GM23338 (cell line): ENCODE measurements at regions not wholly inside any gene's neighbourhood (a gene's known extent, or its start where the extent isn't known, plus 50 kb on each side); places are given as distances from the start of the nearest gene placed in this dataset.

Source experiments
- ATAC-seq: fragments of 200-7000 bp; cut with Tn5 transposase; 3 replicates; pipeline ENCODE4 v1.9.1; 2020
- DNase-seq: peaks from one replicate; pipeline ENCODE4 v3.0.0-alpha.2; 2015; ENCODE audit warnings: low spot score
- H2AFZ ChIP-seq: fragments of 200-600 bp; sonication (generic); 2 replicates; pipeline ENCODE4 v1.8.0; 2016; ENCODE audit warnings: antibody characterized with exemption, mild to moderate bottlenecking, moderate library complexity
- H3F3A ChIP-seq: fragments of 200-600 bp; sonication (generic); replicated peaks from 2 replicates; pipeline ENCODE4 v1.8.0; 2017; ENCODE audit warnings: antibody characterized with exemption, mixed run types, low read depth
- H3K27ac ChIP-seq: fragments of 200-600 bp; sonication (generic); 2 replicates; pipeline ENCODE4 v1.6.1; 2016; ENCODE audit warnings: low read depth
- H3K27me3 ChIP-seq: fragments of 200-600 bp; sonication (generic); 2 replicates; pipeline ENCODE4 v1.8.0; 2016; ENCODE audit warnings: mild to moderate bottlenecking, mixed run types, moderate library complexity; ENCODE audit not compliant: insufficient read depth
- H3K36me3 ChIP-seq: fragments of 200-600 bp; sonication (generic); 2 replicates; pipeline ENCODE4 v1.8.0; 2016; ENCODE audit warnings: mild to moderate bottlenecking; ENCODE audit not compliant: insufficient read depth
- H3K4me1 ChIP-seq: fragments of 200-600 bp; sonication (generic); 2 replicates; pipeline ENCODE4 v1.8.0; 2016; ENCODE audit warnings: mild to moderate bottlenecking, moderate library complexity; ENCODE audit not compliant: insufficient read depth
- H3K4me2 ChIP-seq: fragments of 200-600 bp; sonication (generic); 2 replicates; pipeline ENCODE4 v1.7.1; 2017; ENCODE audit warnings: mixed run types
- H3K4me3 ChIP-seq: fragments of 200-600 bp; sonication (generic); 2 replicates; pipeline ENCODE4 v1.6.1; 2016; ENCODE audit warnings: mixed run types
- H3K79me2 ChIP-seq: fragments of 200-600 bp; sonication (generic); replicated peaks from 2 replicates; pipeline ENCODE4 v1.8.0; 2017; ENCODE audit warnings: mild to moderate bottlenecking; ENCODE audit not compliant: insufficient read depth
- H3K9me2 ChIP-seq: fragments of 200-600 bp; sonication (generic); 2 replicates; pipeline ENCODE4 v1.8.0; 2017; ENCODE audit not compliant: insufficient read depth
- H4K20me1 ChIP-seq: fragments of 200-600 bp; sonication (generic); replicated peaks from 2 replicates; pipeline ENCODE4 v1.8.0; 2017; ENCODE audit warnings: mild to moderate bottlenecking; ENCODE audit not compliant: insufficient read depth
- H3K27ac Mint-ChIP-seq: 2 replicates; pipeline ENCODE4 v1.8.0; 2020; ENCODE audit warnings: inconsistent platforms, mild to moderate bottlenecking, moderate library complexity, mixed read lengths
- H3K27me3 Mint-ChIP-seq: 3 replicates; pipeline ENCODE4 v1.8.0; 2022; ENCODE audit warnings: low read depth, mild to moderate bottlenecking, moderate library complexity, mixed read lengths, inconsistent platforms; ENCODE audit not compliant: insufficient read depth, poor library complexity
- H3K36me3 Mint-ChIP-seq: 3 replicates; pipeline ENCODE4 v1.8.0; 2021; ENCODE audit warnings: low read depth, mild to moderate bottlenecking, inconsistent platforms, moderate library complexity, mixed read lengths
- H3K4me1 Mint-ChIP-seq: 3 replicates; pipeline ENCODE4 v1.8.0; 2020; ENCODE audit warnings: mild to moderate bottlenecking, inconsistent platforms, mixed read lengths
- H3K4me3 Mint-ChIP-seq: 3 replicates; pipeline ENCODE4 v1.8.0; 2021; ENCODE audit warnings: moderate library complexity, mild to moderate bottlenecking, inconsistent platforms, mixed read lengths
- H3K9me3 Mint-ChIP-seq: 3 replicates; pipeline ENCODE4 v1.8.0; 2020; ENCODE audit warnings: moderate library complexity, mild to moderate bottlenecking, inconsistent platforms, mixed read lengths
- CREB1 ChIP-seq: fragments of 250-450 bp; sonication (Bioruptor Pico); IDR thresholded peaks from 2 replicates; pipeline ENCODE4 v1.5.0; 2020; ENCODE audit warnings: low read depth, mild to moderate bottlenecking, moderate library complexity
- EZH2 ChIP-seq: fragments of 200-600 bp; sonication (generic); IDR thresholded peaks from one replicate; pipeline ENCODE4 v1.8.0; 2017; ENCODE audit warnings: antibody characterized with exemption, mild to moderate bottlenecking, low read depth; ENCODE audit not compliant: unreplicated experiment
- EZH2phosphoT487 ChIP-seq: fragments of 200-600 bp; sonication (generic); IDR thresholded peaks from one replicate; pipeline ENCODE4 v1.8.1; 2018; ENCODE audit warnings: antibody characterized with exemption; ENCODE audit not compliant: unreplicated experiment
- JUNB ChIP-seq: IDR thresholded peaks from one replicate; pipeline ENCODE4 v1.6.1; 2016; ENCODE audit warnings: antibody characterized with exemption; ENCODE audit not compliant: unreplicated experiment
- POLR2AphosphoS5 ChIP-seq: IDR thresholded peaks from 2 replicates; pipeline ENCODE4 v1.6.1; 2016; ENCODE audit warnings: antibody characterized with exemption, low read depth
- STAT1 ChIP-seq: IDR thresholded peaks from one replicate; pipeline ENCODE4 v1.6.1; 2016; ENCODE audit warnings: antibody characterized with exemption; ENCODE audit not compliant: unreplicated experiment
- ZNF114 ChIP-seq: fragments of 250-450 bp; sonication (Bioruptor Pico); IDR thresholded peaks from 2 replicates; pipeline ENCODE4 v1.5.0; 2020; ENCODE audit warnings: mild to moderate bottlenecking, moderate library complexity
- ZNF331 ChIP-seq: fragments of 250-450 bp; sonication (Bioruptor Pico); IDR thresholded peaks from 2 replicates; pipeline ENCODE4 v1.5.0; 2020; ENCODE audit warnings: low read depth, mild to moderate bottlenecking, moderate library complexity
- TF ChIP-seq, protein P1 (sequence below): IDR thresholded peaks from one replicate; pipeline ENCODE4 v1.6.1; 2018; ENCODE audit warnings: antibody characterized with exemption; ENCODE audit not compliant: unreplicated experiment
- TF ChIP-seq, protein P2 (sequence below): IDR thresholded peaks from 2 replicates; pipeline ENCODE4 v1.6.1; 2016; ENCODE audit warnings: antibody characterized with exemption
- TF ChIP-seq, protein P3 (sequence below): fragments of 250-450 bp; sonication (Bioruptor Pico); IDR thresholded peaks from 2 replicates; pipeline ENCODE4 v1.5.0; 2020; ENCODE audit warnings: mild to moderate bottlenecking, moderate library complexity
- TF ChIP-seq, protein P4 (sequence below), 2 experiments: fragments of 200-600 bp in 1 of 2; sonication (generic) in 1 of 2; conservative IDR thresholded peaks; 2 replicates each; pipeline versions ENCODE4 v1.5.1 to v1.6.1; 2016 to 2017; ENCODE audit warnings: antibody characterized with exemption in 2 of 2, low read depth in 2 of 2, mild to moderate bottlenecking in 2 of 2, moderate library complexity in 1 of 2

DNA sequence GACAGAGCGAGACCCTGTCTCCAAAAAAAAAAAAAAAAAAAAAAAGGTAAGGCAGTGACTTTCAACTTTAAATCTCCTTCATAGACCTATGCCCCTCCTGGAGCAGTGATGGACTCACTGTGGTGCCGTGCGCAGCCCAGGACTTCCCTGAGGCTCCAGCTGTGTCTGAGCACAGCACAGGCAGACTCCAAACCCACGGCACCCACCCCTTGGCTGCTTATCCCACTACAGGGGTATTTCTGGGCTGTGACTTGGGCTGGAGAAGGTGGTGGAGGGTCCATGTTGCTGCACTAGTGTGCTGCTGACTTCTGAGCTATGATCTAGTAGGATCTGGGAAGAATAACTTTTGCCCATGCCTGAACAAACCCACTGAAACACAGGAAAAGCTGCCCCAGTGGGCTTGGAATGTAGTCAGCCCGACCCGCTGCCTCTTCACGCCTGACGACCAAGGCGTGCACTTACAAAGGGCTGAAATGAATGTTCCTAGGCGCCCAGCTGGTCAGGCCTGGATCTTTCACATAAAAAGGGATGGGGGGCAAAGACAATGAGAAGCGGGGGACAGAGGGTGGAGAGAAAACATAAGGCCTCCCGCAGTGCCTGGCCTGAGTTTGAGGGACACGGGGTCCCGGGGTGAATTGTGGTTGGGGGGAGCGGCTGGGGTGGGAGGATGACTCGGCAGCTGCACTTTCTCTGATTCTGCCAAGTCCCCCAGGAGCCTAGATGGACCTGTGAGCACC is 83.0 kb downstream of the IRF8 start (continued):
- TF ChIP-seq, protein P1, sequence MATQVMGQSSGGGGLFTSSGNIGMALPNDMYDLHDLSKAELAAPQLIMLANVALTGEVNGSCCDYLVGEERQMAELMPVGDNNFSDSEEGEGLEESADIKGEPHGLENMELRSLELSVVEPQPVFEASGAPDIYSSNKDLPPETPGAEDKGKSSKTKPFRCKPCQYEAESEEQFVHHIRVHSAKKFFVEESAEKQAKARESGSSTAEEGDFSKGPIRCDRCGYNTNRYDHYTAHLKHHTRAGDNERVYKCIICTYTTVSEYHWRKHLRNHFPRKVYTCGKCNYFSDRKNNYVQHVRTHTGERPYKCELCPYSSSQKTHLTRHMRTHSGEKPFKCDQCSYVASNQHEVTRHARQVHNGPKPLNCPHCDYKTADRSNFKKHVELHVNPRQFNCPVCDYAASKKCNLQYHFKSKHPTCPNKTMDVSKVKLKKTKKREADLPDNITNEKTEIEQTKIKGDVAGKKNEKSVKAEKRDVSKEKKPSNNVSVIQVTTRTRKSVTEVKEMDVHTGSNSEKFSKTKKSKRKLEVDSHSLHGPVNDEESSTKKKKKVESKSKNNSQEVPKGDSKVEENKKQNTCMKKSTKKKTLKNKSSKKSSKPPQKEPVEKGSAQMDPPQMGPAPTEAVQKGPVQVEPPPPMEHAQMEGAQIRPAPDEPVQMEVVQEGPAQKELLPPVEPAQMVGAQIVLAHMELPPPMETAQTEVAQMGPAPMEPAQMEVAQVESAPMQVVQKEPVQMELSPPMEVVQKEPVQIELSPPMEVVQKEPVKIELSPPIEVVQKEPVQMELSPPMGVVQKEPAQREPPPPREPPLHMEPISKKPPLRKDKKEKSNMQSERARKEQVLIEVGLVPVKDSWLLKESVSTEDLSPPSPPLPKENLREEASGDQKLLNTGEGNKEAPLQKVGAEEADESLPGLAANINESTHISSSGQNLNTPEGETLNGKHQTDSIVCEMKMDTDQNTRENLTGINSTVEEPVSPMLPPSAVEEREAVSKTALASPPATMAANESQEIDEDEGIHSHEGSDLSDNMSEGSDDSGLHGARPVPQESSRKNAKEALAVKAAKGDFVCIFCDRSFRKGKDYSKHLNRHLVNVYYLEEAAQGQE, result no peak
- TF ChIP-seq JUNB, result no peak
- TF ChIP-seq CREB1 (CRISPR knock-in tag), result no peak
- TF ChIP-seq POLR2AphosphoS5, result no peak
- TF ChIP-seq, protein P2, sequence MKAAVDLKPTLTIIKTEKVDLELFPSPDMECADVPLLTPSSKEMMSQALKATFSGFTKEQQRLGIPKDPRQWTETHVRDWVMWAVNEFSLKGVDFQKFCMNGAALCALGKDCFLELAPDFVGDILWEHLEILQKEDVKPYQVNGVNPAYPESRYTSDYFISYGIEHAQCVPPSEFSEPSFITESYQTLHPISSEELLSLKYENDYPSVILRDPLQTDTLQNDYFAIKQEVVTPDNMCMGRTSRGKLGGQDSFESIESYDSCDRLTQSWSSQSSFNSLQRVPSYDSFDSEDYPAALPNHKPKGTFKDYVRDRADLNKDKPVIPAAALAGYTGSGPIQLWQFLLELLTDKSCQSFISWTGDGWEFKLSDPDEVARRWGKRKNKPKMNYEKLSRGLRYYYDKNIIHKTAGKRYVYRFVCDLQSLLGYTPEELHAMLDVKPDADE, result no peak
- no peak for TF ChIP-seq STAT1

DNA sequence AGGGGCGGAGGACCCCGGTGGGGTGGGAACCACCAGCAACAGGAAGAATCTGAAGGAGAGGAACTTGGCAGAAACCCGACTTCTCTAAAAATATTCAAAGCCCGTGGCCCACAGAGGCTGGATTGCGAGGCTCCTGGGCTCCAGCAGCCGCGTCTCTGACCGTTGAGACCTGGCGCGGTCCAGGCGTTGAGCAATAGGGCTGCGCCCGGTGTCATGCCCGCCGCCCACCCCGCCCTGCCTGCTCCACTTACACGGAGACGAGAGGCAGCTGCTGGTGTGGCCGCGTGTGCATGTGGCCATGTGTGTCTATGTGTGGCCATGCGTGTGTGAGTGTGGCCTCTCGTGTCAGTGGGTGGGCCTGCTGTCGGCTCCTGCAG is 83.6 kb downstream of the IRF8 start:
- Mint-ChIP-seq H3K36me3 (no peaks in the 10 kb centered on the region), H3K27me3 (peaks cover 20% of the 10 kb centered on the region), H3K27ac (no peak overlapping the region), H3K4me1 (no peaks in the 10 kb centered on the region), H3K4me3 (no peak overlapping the region), H3K9me3 (no peaks in the 10 kb centered on the region; the same call in 2 of the 3 replicates)
- Histone ChIP-seq H3F3A (no peaks in the 10 kb centered on the region), H3K9me2 (no peaks in the 10 kb centered on the region), H3K36me3 (no peaks in the 10 kb centered on the region), H4K20me1 (no peaks in the 10 kb centered on the region), H3K27ac (no peak overlapping the region), H3K4me1 (no peaks in the 10 kb centered on the region), H2AFZ (no peak overlapping the region), H3K4me3 (no peak overlapping the region), H3K27me3 (no peaks in the 10 kb centered on the region), H3K4me2 (no peak overlapping the region), H3K79me2 (no peaks in the 10 kb centered on the region)
- no peak for TF ChIP-seq ZNF114
- no peak for TF ChIP-seq POLR2AphosphoS5
- no peak for TF ChIP-seq JUNB
- TF ChIP-seq ZNF331 (CRISPR knock-in tag), result no peak
- TF ChIP-seq, protein P3, sequence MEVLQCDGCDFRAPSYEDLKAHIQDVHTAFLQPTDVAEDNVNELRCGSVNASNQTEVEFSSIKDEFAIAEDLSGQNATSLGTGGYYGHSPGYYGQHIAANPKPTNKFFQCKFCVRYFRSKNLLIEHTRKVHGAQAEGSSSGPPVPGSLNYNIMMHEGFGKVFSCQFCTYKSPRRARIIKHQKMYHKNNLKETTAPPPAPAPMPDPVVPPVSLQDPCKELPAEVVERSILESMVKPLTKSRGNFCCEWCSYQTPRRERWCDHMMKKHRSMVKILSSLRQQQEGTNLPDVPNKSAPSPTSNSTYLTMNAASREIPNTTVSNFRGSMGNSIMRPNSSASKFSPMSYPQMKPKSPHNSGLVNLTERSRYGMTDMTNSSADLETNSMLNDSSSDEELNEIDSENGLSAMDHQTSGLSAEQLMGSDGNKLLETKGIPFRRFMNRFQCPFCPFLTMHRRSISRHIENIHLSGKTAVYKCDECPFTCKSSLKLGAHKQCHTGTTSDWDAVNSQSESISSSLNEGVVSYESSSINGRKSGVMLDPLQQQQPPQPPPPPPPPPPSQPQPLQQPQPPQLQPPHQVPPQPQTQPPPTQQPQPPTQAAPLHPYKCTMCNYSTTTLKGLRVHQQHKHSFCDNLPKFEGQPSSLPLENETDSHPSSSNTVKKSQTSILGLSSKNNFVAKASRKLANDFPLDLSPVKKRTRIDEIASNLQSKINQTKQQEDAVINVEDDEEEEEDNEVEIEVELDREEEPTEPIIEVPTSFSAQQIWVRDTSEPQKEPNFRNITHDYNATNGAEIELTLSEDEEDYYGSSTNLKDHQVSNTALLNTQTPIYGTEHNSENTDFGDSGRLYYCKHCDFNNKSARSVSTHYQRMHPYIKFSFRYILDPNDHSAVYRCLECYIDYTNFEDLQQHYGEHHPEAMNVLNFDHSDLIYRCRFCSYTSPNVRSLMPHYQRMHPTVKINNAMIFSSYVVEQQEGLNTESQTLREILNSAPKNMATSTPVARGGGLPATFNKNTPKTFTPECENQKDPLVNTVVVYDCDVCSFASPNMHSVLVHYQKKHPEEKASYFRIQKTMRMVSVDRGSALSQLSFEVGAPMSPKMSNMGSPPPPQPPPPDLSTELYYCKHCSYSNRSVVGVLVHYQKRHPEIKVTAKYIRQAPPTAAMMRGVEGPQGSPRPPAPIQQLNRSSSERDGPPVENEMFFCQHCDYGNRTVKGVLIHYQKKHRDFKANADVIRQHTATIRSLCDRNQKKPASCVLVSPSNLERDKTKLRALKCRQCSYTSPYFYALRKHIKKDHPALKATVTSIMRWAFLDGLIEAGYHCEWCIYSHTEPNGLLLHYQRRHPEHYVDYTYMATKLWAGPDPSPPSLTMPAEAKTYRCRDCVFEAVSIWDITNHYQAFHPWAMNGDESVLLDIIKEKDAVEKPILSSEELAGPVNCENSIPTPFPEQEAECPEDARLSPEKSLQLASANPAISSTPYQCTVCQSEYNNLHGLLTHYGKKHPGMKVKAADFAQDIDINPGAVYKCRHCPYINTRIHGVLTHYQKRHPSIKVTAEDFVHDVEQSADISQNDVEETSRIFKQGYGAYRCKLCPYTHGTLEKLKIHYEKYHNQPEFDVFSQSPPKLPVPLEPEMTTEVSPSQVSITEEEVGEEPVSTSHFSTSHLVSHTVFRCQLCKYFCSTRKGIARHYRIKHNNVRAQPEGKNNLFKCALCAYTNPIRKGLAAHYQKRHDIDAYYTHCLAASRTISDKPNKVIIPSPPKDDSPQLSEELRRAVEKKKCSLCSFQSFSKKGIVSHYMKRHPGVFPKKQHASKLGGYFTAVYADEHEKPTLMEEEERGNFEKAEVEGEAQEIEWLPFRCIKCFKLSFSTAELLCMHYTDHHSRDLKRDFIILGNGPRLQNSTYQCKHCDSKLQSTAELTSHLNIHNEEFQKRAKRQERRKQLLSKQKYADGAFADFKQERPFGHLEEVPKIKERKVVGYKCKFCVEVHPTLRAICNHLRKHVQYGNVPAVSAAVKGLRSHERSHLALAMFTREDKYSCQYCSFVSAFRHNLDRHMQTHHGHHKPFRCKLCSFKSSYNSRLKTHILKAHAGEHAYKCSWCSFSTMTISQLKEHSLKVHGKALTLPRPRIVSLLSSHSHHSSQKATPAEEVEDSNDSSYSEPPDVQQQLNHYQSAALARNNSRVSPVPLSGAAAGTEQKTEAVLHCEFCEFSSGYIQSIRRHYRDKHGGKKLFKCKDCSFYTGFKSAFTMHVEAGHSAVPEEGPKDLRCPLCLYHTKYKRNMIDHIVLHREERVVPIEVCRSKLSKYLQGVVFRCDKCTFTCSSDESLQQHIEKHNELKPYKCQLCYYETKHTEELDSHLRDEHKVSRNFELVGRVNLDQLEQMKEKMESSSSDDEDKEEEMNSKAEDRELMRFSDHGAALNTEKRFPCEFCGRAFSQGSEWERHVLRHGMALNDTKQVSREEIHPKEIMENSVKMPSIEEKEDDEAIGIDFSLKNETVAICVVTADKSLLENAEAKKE (CRISPR knock-in tag), result no peak
- TF ChIP-seq STAT1, result no peak
- no peak for TF ChIP-seq EZH2phosphoT487
- no peak for TF ChIP-seq EZH2
- TF ChIP-seq, protein P4, sequence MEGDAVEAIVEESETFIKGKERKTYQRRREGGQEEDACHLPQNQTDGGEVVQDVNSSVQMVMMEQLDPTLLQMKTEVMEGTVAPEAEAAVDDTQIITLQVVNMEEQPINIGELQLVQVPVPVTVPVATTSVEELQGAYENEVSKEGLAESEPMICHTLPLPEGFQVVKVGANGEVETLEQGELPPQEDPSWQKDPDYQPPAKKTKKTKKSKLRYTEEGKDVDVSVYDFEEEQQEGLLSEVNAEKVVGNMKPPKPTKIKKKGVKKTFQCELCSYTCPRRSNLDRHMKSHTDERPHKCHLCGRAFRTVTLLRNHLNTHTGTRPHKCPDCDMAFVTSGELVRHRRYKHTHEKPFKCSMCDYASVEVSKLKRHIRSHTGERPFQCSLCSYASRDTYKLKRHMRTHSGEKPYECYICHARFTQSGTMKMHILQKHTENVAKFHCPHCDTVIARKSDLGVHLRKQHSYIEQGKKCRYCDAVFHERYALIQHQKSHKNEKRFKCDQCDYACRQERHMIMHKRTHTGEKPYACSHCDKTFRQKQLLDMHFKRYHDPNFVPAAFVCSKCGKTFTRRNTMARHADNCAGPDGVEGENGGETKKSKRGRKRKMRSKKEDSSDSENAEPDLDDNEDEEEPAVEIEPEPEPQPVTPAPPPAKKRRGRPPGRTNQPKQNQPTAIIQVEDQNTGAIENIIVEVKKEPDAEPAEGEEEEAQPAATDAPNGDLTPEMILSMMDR (conservative IDR thresholded peaks at IDR 0.05; ENCODE audit: low read depth in 2 of 2), result no peak
- ATAC-seq (no peak), DNase-seq (no peak)
